K562 (cell line): ENCODE measurements at regions not wholly inside any gene's neighbourhood (a gene's known extent, or its start where the extent isn't known, plus 50 kb on each side); places are given as distances from the start of the nearest gene placed in this dataset.
"Not testable (repeated sequence)": the region's sequence is repeated elsewhere in the genome, so short reads cannot be mapped to it uniquely, and the experiment has no call there.

Experiments
- ATAC-seq: fragments of 200-7000 bp; cut with Tn5 transposase; 3 replicates; pipeline ENCODE4 v1.9.1; 2020; ENCODE audit warnings: moderate library complexity
- BruUV-seq: library from RNA; stranded (reverse); fragments of 400-500 nt; replicated peaks from 2 replicates; lab custom pipeline; 2021; lab: Mats Ljungman, UMichigan
- CTCF ChIA-PET: fragments of 300-600 bp; formaldehyde crosslinking; extraction: SDS; loops from one replicate; lab custom pipeline; 2021; ENCODE audit warnings: low intra/inter-chr PET ratio; lab: Yijun Ruan, JAX
- POLR2A ChIA-PET: fragments of 300-600, 350-650 bp; sonication (Branson Sonifier 250); formaldehyde crosslinking; extraction: SDS; loops from one replicate; lab custom pipeline; 2021; ENCODE audit warnings: antibody characterized with exemption, inconsistent platforms; lab: Yijun Ruan, JAX
- DNase-seq, 4 experiments: peaks; one replicate each; pipeline versions ENCODE4 v3.0.0 to v3.0.0-alpha.2; 2011 to 2018; ENCODE audit warnings: low spot score in 3 of 4, mixed read lengths in 3 of 4; ENCODE audit errors: extremely low read depth in 1 of 4
- FAIRE-seq: peaks from 2 replicates; lab custom pipeline; 2011; peaks lifted over from hg19 to GRCh38; lab: Jason Lieb, UNC
- H2AFZ ChIP-seq: 2 replicates; pipeline ENCODE4 v1.6.0; 2011; ENCODE audit warnings: low read depth, low read length, control low read depth, inconsistent platforms
- H3K27ac ChIP-seq: fragments of 200-600 bp; 3 replicates; pipeline ENCODE4 v1.8.0; 2011; ENCODE audit warnings: low read depth, mild to moderate bottlenecking, control low read depth, inconsistent platforms, low read length, moderate library complexity, mixed read lengths; ENCODE audit errors: extremely low read depth
- H3K27me3 ChIP-seq, 2 experiments: fragments of 300-600 bp in 1 of 2; 2 replicates in 1 of 2; 3 replicates in 1 of 2; pipeline versions ENCODE4 v1.6.0 to v1.8.0; 2011; ENCODE audit warnings: inconsistent platforms in 2 of 2, low read length in 2 of 2, mild to moderate bottlenecking in 1 of 2, mixed read lengths in 1 of 2, moderate library complexity in 1 of 2; ENCODE audit not compliant: control insufficient read depth in 2 of 2, insufficient read depth in 2 of 2
- H3K36me3 ChIP-seq: fragments of 300-600 bp; 3 replicates; pipeline ENCODE4 v1.8.0; 2011; ENCODE audit warnings: mild to moderate bottlenecking, low read length, inconsistent platforms; ENCODE audit not compliant: control insufficient read depth, insufficient read depth
- H3K4me1 ChIP-seq, 2 experiments: fragments of 200-600 bp in 1 of 2; replicated peaks in 1 of 2; 2 replicates in 1 of 2; 3 replicates in 1 of 2; pipeline versions ENCODE4 v1.5.1 to v1.8.0; 2011; ENCODE audit warnings: inconsistent platforms in 2 of 2, low read length in 2 of 2, mild to moderate bottlenecking in 1 of 2, mixed read lengths in 1 of 2, moderate library complexity in 1 of 2; ENCODE audit not compliant: control insufficient read depth in 2 of 2, insufficient read depth in 2 of 2
- H3K4me2 ChIP-seq: 2 replicates; pipeline ENCODE4 v1.6.1; 2011; ENCODE audit warnings: low read length, control low read depth, inconsistent platforms, mixed read lengths; ENCODE audit not compliant: insufficient read depth
- H3K4me3 ChIP-seq: fragments of 200-600 bp; sonication (generic), shearing (Covaris generic); 2 replicates; pipeline ENCODE4 v1.5.1; 2016; ENCODE audit warnings: control low read depth, inconsistent platforms
- H3K79me2 ChIP-seq: fragments of 200-600 bp; 3 replicates; pipeline ENCODE4 v1.8.0; 2011; ENCODE audit warnings: low read length, inconsistent platforms; ENCODE audit not compliant: control insufficient read depth, insufficient read depth
- H3K9ac ChIP-seq, 2 experiments: 2 replicates each; pipeline versions ENCODE4 v1.6.0 to v1.6.1; 2011; ENCODE audit warnings: low read depth in 2 of 2, low read length in 2 of 2, control low read depth in 1 of 2, inconsistent platforms in 1 of 2, mild to moderate bottlenecking in 1 of 2, mixed read lengths in 1 of 2; ENCODE audit not compliant: insufficient read depth in 1 of 2
- H3K9me1 ChIP-seq: one replicate; pipeline ENCODE4 v1.6.0; 2011; ENCODE audit warnings: inconsistent platforms, mild to moderate bottlenecking, low read length, moderate library complexity; ENCODE audit not compliant: control insufficient read depth, insufficient read depth
- H3K9me3 ChIP-seq: replicated peaks from 2 replicates; pipeline ENCODE4 v1.5.1; 2011; ENCODE audit warnings: low read depth, low read length, inconsistent platforms; ENCODE audit not compliant: control insufficient read depth, insufficient read depth
- H4K20me1 ChIP-seq: replicated peaks from 2 replicates; pipeline ENCODE4 v1.6.1; 2011; ENCODE audit warnings: low read length, inconsistent platforms, mixed read lengths; ENCODE audit not compliant: control insufficient read depth, insufficient read depth
- FOXO4 ChIP-seq: fragments of 450-650 bp; formaldehyde crosslinking; IDR thresholded peaks from 2 replicates; pipeline ENCODE4 v1.4.0; 2020; ENCODE audit warnings: mild to moderate bottlenecking, moderate library complexity
- ZNF444 ChIP-seq: fragments of 250-450 bp; sonication (Bioruptor Pico); IDR thresholded peaks from 2 replicates; pipeline ENCODE4 v1.4.0; 2020; ENCODE audit warnings: mild to moderate bottlenecking, moderate library complexity
- ZNF644 ChIP-seq: fragments of 200-800 bp; sonication (Bioruptor generic); IDR thresholded peaks from 2 replicates; pipeline ENCODE4 v1.6.1; 2016; ENCODE audit warnings: low read depth, missing genetic modification characterization, missing compliant biosample characterization
- WGBS: fragments of 100-300 bp; shearing (Covaris generic); methylation state at CpG from one replicate; pipeline ENCODE4 v1.1.6; 2016; ENCODE audit warnings: low coverage, mixed read lengths; ENCODE audit not compliant: insufficient coverage; ENCODE audit errors: missing lambda C conversion rate; 5-methylcytosine and 5-hydroxymethylcytosine counted together
- in situ Hi-C: fragments of 300-500 bp; cut with MboI; formaldehyde crosslinking; loops from 4 replicates; pipeline ENCODE4 v1.15.0; 2018; ENCODE audit warnings: inconsistent platforms, mixed read lengths
- intact Hi-C: fragments of 100-400 bp; cut with micrococcal nuclease; formaldehyde crosslinking; loops from 2 replicates; pipeline ENCODE4 v1.14.2; 2022

- Histone ChIP-seq H3K9me3 (no peaks in the 10 kb centered on the region), H3K4me3 (no peak overlapping the region), H3K9ac (no peak overlapping the region), H3K27ac (no peak overlapping the region), H4K20me1 (no peaks in the 10 kb centered on the region), H2AFZ (no peak overlapping the region), H3K36me3 (no peaks in the 10 kb centered on the region), H3K27me3 (peaks cover 0 to 7% of the 10 kb centered on the region in 2 experiments; a peak in 3 of 5 replicates), H3K4me1 (no peaks in the 10 kb centered on the region), H3K9me1 (no peaks in the 10 kb centered on the region), H3K79me2 (no peaks in the 10 kb centered on the region), H3K4me2 (no peak overlapping the region)
- intact Hi-C loops (no loop called here), in situ Hi-C loops (no loop called here)
- ATAC-seq = no peak
- 1% methylated on average over 10 of the region's 10 CpGs for WGBS
- CTCF ChIA-PET = no interaction called here
- DNase-seq = no peak
- no TSS peak for BruUV-seq
- POLR2A ChIA-PET = no interaction called here
- TF ChIP-seq FOXO4 (CRISPR knock-in tag) (no peak), ZNF644 (no peak), ZNF444 (CRISPR knock-in tag) (no peak)
- no peak for FAIRE-seq
Observed at GRCh38 chr20:40628877-40629276, 60.2 kb downstream of the MAFB start.

- H3K4me1 ChIP-seq, FAIRE-seq, H3K4me3 ChIP-seq, ATAC-seq, DNase-seq, BruUV-seq, CTCF ChIA-PET, intact Hi-C loops, in situ Hi-C loops, H3K9ac ChIP-seq, H3K27ac ChIP-seq, H2AFZ ChIP-seq, H3K9me3 ChIP-seq, H4K20me1 ChIP-seq, POLR2A ChIA-PET, H3K9me1 ChIP-seq, H3K4me2 ChIP-seq, H3K36me3 ChIP-seq, H3K27me3 ChIP-seq, H3K79me2 ChIP-seq: not testable (repeated sequence)
- 0% methylated on average over 5 of the region's 7 CpGs for WGBS
Observed at GRCh38 chr20:40619053-40619452, 70.0 kb downstream of the MAFB start.
